ENCODE measurements at regions not wholly inside any gene's neighbourhood (a gene's known extent, or its start where the extent isn't known, plus 50 kb on each side); places are given as distances from the start of the nearest gene placed in this dataset.
A peak's percentile ranks its signal among the peaks of the same experiment; 100 is the strongest.
"Not testable (repeated sequence)": the region's sequence is repeated elsewhere in the genome, so short reads cannot be mapped to it uniquely, and the experiment has no call there.

- DNase-seq, result no peak
Observed at GRCh38 chr17:71039391-71039790, 870.1 kb downstream of the KCNJ2 start.

GRCh38 chr17:71052971-71053370 lies 883.6 kb downstream of the KCNJ2 start:
- no peak for DNase-seq

GRCh38 chr17:71055128-71055527 lies 885.8 kb downstream of the KCNJ2 start:
- DNase-seq, result no peak

GRCh38 chr17:71057448-71057847 lies 888.1 kb downstream of the KCNJ2 start:
- no peak for DNase-seq

- no peak for DNase-seq
Observed at GRCh38 chr17:71057938-71058337, 888.6 kb downstream of the KCNJ2 start.

GRCh38 chr17:71063127-71063526 lies 893.8 kb downstream of the KCNJ2 start:
- peak; percentile 51 for DNase-seq

- DNase-seq, result no peak
Observed at GRCh38 chr17:71063559-71063958, 894.2 kb downstream of the KCNJ2 start.

GRCh38 chr17:71067669-71068407 lies 898.5 kb downstream of the KCNJ2 start:
- DNase-seq, result no peak

GRCh38 chr17:71068408-71068750 lies 899.0 kb downstream of the KCNJ2 start:
- DNase-seq, result no peak

GRCh38 chr17:71071041-71071440 lies 901.7 kb downstream of the KCNJ2 start:
- DNase-seq, result no peak

- DNase-seq, result no peak
Observed at GRCh38 chr17:71071837-71072236, 902.5 kb downstream of the KCNJ2 start.

GRCh38 chr17:71080937-71081336 lies 911.6 kb downstream of the KCNJ2 start:
- DNase-seq, result no peak

GRCh38 chr17:71081666-71082065 lies 912.3 kb downstream of the KCNJ2 start:
- DNase-seq, result no peak

GRCh38 chr17:71084219-71084618 lies 914.9 kb downstream of the KCNJ2 start:
- no peak for DNase-seq

GRCh38 chr17:71084838-71085237 lies 915.5 kb downstream of the KCNJ2 start:
- no peak for DNase-seq

GRCh38 chr17:71085238-71086033 lies 916.1 kb downstream of the KCNJ2 start:
- DNase-seq, result no peak

- DNase-seq, result no peak
Observed at GRCh38 chr17:71089431-71089830, 920.1 kb downstream of the KCNJ2 start.

GRCh38 chr17:71098071-71098470 lies 928.7 kb downstream of the KCNJ2 start:
- DNase-seq, result no peak

GRCh38 chr17:71099003-71099714 lies 929.8 kb downstream of the KCNJ2 start:
- no peak for DNase-seq

GRCh38 chr17:71102777-71103176 lies 933.4 kb downstream of the KCNJ2 start:
- DNase-seq, result no peak

GRCh38 chr17:71104225-71104624 lies 934.9 kb downstream of the KCNJ2 start:
- DNase-seq, result no peak

GRCh38 chr17:71106056-71106455 lies 936.7 kb downstream of the KCNJ2 start:
- not testable (repeated sequence) for DNase-seq

- no peak for DNase-seq
Observed at GRCh38 chr17:71107136-71107535, 937.8 kb downstream of the KCNJ2 start.

GRCh38 chr17:71109697-71110096 lies 940.4 kb downstream of the KCNJ2 start:
- no peak for DNase-seq

Measured in NCI-H2227 treated with DMSO at 0.1 percent for 48 hours (cell line).